ENCODE measurements at regions not wholly inside any gene's neighbourhood (a gene's known extent, or its start where the extent isn't known, plus 50 kb on each side); places are given as distances from the start of the nearest gene placed in this dataset.

DNA sequence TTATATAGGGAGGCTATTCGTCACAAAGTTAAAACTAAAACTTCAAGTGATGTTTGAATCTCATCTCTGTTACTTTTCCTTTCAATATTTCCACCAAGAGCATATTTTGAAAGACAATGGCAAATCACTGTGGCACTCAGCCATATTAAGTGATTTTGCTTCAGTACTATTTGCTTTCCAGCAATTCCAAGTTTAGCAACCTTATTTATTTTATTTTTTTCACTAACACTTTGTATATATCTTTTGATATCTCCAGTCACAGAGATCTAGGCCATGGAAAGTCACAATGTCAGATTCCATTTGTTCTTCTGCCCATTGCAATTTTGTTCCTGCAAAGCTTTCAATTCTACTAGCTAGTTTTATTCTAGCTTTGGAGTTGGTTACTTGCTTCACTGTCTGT, 1514.5 kb upstream of the ADGRL3 start:
- Histone ChIP-seq H3K4me3 (ENCODE audit: low read depth, low read length) (no peak overlapping the region), H3K36me3 (replicated peaks) (no peaks in the 10 kb centered on the region), H3K27me3 (replicated peaks) (no peaks in the 10 kb centered on the region), H3K27ac (no peak overlapping the region)
- TF ChIP-seq, protein P1, sequence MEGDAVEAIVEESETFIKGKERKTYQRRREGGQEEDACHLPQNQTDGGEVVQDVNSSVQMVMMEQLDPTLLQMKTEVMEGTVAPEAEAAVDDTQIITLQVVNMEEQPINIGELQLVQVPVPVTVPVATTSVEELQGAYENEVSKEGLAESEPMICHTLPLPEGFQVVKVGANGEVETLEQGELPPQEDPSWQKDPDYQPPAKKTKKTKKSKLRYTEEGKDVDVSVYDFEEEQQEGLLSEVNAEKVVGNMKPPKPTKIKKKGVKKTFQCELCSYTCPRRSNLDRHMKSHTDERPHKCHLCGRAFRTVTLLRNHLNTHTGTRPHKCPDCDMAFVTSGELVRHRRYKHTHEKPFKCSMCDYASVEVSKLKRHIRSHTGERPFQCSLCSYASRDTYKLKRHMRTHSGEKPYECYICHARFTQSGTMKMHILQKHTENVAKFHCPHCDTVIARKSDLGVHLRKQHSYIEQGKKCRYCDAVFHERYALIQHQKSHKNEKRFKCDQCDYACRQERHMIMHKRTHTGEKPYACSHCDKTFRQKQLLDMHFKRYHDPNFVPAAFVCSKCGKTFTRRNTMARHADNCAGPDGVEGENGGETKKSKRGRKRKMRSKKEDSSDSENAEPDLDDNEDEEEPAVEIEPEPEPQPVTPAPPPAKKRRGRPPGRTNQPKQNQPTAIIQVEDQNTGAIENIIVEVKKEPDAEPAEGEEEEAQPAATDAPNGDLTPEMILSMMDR (IDR thresholded peaks at IDR 0.05; ENCODE audit: low read depth, low read length, missing control alignments), result no peak
- no peak for DNase-seq
- in situ Hi-C loops (cut with HindIII; ENCODE audit: low pct_ligation_motif_present, low sequenced_read_pairs), result no loop called here

GRCh38 chr4:59689149-59689548, 1511.0 kb upstream of the ADGRL3 start:
- TF ChIP-seq, protein P1 (IDR thresholded peaks at IDR 0.05; ENCODE audit: low read depth, low read length, missing control alignments), result no peak
- Histone ChIP-seq H3K27me3 (replicated peaks) (no peaks in the 10 kb centered on the region), H3K36me3 (replicated peaks) (no peaks in the 10 kb centered on the region), H3K27ac (no peak overlapping the region), H3K4me3 (ENCODE audit: low read depth, low read length) (no peak overlapping the region)
- in situ Hi-C loops (cut with HindIII; ENCODE audit: low pct_ligation_motif_present, low sequenced_read_pairs), result no loop called here
- no peak for DNase-seq

- in situ Hi-C loops (cut with HindIII; ENCODE audit: low pct_ligation_motif_present, low sequenced_read_pairs), result no loop called here
- H3K27ac ChIP-seq, result no peak overlapping the region
- H3K36me3 ChIP-seq (replicated peaks), result no peaks in the 10 kb centered on the region
- no peak for DNase-seq
- H3K4me3 ChIP-seq (ENCODE audit: low read depth, low read length), result no peak overlapping the region
- TF ChIP-seq, protein P1 (IDR thresholded peaks at IDR 0.05; ENCODE audit: low read depth, low read length, missing control alignments), result no peak
- no peaks in the 10 kb centered on the region for H3K27me3 ChIP-seq (replicated peaks)
These were observed 1504.6 kb upstream of the ADGRL3 start for GRCh38 chr4:59695355-59696053.

- no peaks in the 10 kb centered on the region for H3K27me3 ChIP-seq (replicated peaks)
- no peak overlapping the region for H3K4me3 ChIP-seq (ENCODE audit: low read depth, low read length)
- DNase-seq, result no peak
- TF ChIP-seq, protein P1 (IDR thresholded peaks at IDR 0.05; ENCODE audit: low read depth, low read length, missing control alignments), result no peak
- H3K36me3 ChIP-seq (replicated peaks), result no peaks in the 10 kb centered on the region
- in situ Hi-C loops (cut with HindIII; ENCODE audit: low pct_ligation_motif_present, low sequenced_read_pairs), result no loop called here
- no peak overlapping the region for H3K27ac ChIP-seq
These were observed 1502.1 kb upstream of the ADGRL3 start for GRCh38 chr4:59698041-59698440.

DNA sequence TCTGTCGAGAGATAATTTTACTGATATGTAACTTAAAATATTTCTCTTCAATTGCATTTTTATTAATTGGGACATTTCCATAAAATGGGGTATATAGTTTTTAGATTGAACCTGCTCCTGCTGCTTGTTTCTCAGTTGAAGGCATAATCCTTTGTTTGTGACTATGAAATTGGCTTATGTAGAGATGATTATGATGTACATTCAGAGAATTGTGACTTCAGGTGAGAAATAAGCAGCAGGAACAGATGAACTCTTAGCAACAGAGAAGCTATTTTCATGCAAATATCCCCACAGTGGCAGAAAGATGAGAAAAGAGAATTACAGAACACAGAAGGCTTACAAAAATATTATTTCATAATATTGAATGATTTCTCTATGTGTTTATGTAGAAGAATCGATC, 1499.5 kb upstream of the ADGRL3 start:
- TF ChIP-seq, protein P1 (IDR thresholded peaks at IDR 0.05; ENCODE audit: low read depth, low read length, missing control alignments), result no peak
- no peak overlapping the region for H3K27ac ChIP-seq
- in situ Hi-C loops (cut with HindIII; ENCODE audit: low pct_ligation_motif_present, low sequenced_read_pairs), result no loop called here
- DNase-seq, result no peak
- no peaks in the 10 kb centered on the region for H3K27me3 ChIP-seq (replicated peaks)
- H3K36me3 ChIP-seq (replicated peaks), result no peaks in the 10 kb centered on the region
- H3K4me3 ChIP-seq (ENCODE audit: low read depth, low read length), result no peak overlapping the region

DNA sequence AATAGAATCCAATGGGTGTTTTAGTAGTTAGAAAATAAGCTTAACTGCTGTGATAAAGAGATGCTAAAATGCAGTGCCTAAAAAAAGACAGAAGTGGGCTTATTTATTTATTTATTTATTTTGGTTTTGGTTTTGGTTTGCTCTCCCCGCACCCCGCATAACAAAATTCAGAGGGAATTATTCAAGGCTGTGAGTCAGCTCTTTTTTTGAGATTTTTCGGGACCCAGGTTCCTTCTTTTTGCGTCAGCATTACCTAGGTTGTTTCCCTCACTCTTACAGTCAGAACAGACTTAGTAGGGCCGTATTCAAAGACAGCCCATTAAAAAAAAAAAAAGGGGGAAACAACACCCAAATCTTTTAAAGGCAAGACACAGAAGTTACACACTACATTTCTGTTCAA, 1495.5 kb upstream of the ADGRL3 start:
- H3K27ac ChIP-seq, result no peak overlapping the region
- no peaks in the 10 kb centered on the region for H3K27me3 ChIP-seq (replicated peaks)
- H3K36me3 ChIP-seq (replicated peaks), result no peaks in the 10 kb centered on the region
- in situ Hi-C loops (cut with HindIII; ENCODE audit: low pct_ligation_motif_present, low sequenced_read_pairs), result no loop called here
- TF ChIP-seq, protein P1 (IDR thresholded peaks at IDR 0.05; ENCODE audit: low read depth, low read length, missing control alignments), result no peak
- H3K4me3 ChIP-seq (ENCODE audit: low read depth, low read length), result no peak overlapping the region
- no peak for DNase-seq
